CD4-positive, alpha-beta T cell treated with Interleukin-1 beta for 1 hour (primary cell): ENCODE measurements at regions not wholly inside any gene's neighbourhood (a gene's known extent, or its start where the extent isn't known, plus 50 kb on each side); places are given as distances from the start of the nearest gene placed in this dataset.
"Not testable (repeated sequence)": the region's sequence is repeated elsewhere in the genome, so short reads cannot be mapped to it uniquely, and the experiment has no call there.

ENCODE experiments used
- DNase-seq, 2 donors: peaks; one replicate each; pipeline ENCODE4 v3.0.0-alpha.2; 2020 to 2022

DNA sequence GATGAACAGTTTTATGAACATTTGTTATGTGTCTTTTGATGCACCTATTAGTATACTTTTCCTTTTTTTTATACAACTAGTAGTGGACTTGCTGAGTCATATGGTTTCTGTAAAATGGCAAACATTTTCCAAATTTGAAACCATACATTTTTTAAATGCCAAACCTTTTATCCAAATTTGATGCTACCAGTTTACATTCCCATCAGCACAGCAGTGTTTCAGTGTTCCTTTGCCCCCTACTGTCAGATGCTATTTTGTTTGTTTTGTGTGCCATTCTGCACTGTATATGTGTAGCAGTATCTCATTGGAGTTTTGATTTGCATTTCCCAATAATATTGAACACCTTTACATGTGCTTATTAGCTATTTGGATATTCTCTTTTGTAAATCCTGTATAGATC is 219.4 kb downstream of the TANC2 start:
- DNase-seq: no peak

DNA sequence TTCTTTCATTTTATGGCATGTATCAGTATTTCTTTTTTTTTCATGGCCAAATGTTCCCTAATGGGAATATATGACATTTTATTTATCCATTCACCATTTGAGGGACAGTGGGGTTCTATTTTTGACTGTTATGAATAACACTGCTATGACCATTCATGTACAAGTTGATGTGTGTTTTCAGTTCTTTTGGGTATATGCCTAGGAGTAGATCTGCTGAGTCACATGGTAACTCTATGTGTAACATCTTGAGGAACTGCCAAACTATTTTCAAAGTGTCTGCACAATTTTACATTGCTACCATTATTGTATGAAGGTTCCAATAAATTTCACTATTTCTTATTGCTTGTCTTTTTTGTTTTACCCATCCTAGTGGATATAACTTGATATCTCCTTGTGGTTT is 223.0 kb downstream of the TANC2 start:
- DNase-seq: no peak

DNA sequence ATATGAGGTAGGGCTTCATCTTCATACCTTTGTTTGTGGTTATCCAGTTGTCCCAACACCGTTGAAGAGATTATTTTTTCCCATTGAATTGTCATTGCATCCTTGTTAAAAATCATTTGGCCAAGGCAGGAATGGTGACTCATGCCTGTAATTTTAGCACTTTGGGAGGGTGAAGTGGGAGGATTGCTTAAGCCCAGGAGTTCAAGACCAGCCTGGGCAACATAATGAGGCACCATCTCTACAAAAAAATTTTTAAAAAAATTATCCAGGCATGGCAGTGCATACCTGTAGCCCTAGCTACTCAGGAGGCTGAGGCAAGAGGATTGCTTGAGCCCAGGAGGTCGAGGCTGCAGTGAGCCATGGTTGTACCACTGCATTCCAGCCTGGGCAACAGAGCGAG is 223.9 kb downstream of the TANC2 start:
- DNase-seq: no peak

DNA sequence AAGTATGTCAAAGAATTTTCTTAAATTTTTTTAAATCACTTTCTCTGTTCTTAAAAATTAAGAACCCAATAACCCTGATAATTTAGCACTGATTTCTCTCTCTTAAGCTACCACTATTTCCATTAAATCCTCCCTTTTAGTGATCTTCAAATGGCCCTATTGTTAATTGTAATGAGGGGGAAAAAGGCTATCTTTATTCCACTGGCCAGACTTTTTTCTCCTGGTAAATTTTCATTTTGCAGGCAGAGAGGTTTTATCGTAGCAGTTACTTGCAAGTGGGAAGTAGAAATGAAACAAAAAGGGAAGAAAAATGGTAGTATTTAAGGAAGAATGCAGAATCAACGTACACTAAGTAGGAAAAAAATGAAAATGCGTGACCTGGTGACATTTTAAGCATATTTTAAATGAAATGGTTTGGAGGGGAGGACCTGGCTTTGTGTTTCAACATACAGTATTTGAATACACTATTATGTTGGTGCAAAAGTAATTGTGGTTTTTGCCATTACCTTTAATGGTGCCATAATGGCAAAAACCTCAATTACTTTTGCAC is 224.9 kb downstream of the TANC2 start:
- DNase-seq: no peak

DNA sequence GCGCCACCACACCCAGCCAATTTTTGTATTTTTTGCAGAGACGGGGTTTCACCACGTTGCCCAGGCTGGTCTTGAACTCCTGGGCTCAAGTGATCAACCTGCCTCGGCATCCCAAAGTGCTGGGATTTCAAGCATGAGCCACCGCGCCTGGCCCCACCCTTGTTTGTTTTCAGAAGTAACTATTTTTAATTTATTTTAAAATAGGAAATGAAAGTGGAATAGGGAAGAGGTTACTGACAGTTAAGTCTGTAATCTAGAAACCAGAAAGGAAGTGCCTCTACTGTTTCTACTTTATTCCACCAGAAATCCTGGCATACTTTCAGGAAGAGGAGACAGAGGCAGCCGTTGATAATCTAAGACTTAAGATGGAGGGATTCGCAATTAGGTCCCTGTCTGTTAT is 225.6 kb downstream of the TANC2 start:
- peak; percentile 1 to 58 for DNase-seq

DNA sequence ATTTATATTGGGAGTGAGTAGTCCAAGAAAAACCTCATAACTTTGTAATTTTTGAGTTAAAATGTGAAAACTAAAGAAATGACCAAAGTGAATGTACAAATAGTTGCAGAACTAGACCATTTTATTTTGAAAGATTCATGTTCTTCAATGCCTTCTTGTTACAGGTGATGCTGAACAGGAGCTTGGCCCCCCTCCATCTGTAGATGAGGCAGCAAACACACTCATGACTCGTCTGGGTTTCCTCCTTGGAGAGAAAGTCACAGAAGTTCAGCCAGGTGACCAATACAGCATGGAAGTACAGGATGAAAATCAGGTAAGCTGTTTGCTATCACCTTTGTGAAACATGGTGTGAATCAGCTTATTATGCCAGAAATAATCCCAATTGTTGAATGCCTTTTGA is 227.8 kb downstream of the TANC2 start:
- DNase-seq: no peak

DNA sequence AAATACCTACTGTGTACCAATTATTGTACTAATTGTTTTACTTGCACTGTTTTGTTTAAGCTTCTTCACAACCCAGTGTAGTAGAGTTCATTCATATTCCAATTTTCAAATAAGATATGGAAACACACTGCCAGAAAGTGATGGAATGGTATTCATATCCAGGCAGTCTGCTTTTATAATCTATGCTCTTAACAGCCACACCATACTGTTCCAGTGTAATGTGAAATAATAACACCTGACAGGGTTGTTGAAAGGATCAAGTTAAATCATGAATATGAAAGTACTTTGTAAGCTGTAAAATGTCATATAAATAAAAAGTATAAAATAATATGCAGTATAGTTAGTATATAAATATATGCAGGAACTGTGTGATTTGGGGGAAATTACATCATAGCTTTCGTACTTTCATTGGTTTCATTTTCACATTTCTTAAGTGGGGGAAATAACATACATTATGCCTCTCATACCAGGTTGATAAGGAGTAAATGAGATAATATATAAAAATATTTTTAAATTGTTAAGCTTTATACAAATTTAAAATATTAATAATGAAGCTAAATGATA is 230.8 kb downstream of the TANC2 start:
- peak in 1 of 2 donors; percentile 0 for DNase-seq

DNA sequence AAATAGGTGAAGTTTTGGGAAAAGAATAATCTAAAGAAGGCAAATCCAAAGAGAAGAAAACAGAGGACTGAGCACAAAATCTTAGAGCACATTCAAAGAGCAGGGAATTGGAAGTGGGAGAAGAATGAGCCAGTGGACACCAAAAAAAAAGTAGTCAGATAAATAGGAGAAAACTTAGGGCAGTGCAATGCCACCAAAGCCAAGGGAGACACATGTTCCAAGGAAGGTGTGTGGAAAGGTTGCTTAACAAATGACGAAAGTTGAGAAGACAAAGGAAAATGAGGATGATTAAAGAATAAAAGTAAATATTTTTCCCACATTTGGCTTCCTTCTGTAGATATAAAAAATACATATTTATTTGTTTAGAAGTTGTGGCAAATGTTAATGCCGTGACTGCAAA is 237.6 kb downstream of the TANC2 start:
- DNase-seq: no peak

DNA sequence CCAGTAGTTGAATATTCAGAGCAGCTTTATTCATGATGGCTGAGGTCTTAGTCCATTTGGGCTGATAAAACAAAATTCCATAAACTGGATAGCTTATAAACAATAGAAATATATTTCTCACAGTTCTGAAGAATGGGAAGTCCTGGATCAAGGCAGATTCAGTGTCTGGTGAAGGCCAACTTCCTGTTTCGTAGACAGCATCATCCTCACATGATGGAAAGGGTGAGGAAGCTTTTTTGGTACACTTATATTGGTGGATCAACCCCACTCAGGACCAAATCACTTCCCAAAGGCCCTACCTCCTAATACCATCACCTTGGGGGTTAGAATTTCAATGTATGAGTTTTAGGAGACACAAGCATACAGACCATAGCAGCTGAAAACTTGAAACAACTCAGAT is 224.2 kb downstream of the CYB561 start:
- DNase-seq: no peak

DNA sequence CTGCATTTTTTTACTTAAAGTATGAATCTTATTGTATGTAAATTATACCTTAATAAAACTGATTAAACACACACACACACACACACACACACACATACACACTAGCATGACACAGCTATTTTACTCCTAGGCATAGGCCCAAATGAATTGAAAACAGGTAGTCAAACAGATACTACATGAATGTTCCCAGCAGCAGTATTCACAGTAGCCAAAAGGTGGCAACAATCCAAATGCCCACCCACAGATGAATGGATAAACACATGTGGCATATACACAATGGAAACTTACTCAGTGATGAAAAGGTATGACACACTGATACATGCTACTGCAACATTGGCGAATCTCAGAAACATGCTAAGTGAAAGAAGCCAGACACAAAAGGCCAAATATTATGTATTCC is 223.5 kb downstream of the CYB561 start:
- DNase-seq: no peak

DNA sequence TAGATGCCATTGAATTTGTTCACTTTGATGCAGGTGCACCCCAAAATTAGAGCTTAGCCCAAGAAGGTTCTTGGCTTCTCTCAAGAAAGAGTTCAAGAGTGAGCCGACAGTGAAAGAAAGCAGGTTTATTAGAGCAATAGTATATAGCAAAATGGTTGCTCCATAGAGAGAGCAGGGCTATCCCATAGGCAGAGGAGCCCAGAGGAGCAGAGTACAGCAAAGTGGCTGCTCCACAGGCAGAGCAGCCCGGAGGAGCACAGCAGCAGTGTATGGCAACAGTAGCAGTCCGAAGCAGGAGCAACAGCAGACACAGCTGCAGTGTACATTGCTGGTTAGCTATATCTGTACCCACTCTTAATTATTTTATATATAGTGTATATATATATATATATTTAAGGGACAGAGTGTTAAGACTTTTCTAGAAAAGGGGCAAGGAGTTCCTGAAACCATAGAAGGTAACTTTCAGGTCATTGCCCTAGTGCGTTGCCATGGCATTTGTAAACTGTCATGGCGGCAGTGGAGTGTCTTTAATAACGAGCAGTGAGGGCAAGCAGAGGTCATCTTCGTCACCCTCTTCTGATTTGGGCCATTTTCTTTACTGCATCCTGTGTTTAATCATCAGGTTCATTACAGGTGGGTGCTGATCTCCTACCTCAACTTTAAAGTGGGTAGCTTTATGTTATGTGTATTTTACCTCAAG is 222.7 kb downstream of the CYB561 start:
- DNase-seq: no peak

DNA sequence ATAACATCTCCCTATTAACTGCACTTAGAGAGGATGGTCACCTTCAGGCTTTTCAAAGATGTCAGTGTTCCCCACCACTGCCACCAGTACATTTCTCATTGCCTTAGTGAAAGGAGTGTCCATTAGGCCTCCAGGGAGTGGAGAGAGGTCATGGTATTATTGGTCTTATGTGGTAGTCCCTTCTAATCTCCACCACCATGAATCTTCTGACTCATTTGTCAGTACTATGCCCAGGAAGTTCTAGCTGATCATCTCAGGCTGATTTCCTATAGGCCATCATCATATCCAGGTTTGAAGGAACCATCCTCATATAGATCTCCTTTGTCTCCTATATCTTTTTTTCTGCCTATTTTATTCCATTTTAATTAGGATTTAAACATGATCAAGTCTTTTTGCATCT is 221.5 kb downstream of the CYB561 start:
- no peak for DNase-seq

DNA sequence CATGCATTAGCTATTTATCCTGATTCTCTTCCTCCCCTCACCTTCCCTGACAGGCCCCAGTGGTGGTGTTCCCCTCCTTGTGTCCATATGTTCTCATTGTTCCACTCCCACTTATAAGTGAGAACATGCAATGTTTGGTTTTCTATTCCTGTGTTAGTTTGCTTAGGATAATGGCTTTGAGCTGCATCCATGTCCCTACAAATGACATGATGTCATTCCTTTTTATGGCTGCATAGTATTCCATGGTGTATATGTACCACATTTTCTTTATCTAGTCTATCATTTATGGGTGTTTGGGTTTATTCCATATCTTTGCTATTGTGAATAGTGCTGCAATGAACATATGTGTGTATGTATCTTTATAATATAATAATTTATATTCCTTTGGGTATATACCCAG is 219.4 kb downstream of the CYB561 start:
- not testable (repeated sequence) for DNase-seq

DNA sequence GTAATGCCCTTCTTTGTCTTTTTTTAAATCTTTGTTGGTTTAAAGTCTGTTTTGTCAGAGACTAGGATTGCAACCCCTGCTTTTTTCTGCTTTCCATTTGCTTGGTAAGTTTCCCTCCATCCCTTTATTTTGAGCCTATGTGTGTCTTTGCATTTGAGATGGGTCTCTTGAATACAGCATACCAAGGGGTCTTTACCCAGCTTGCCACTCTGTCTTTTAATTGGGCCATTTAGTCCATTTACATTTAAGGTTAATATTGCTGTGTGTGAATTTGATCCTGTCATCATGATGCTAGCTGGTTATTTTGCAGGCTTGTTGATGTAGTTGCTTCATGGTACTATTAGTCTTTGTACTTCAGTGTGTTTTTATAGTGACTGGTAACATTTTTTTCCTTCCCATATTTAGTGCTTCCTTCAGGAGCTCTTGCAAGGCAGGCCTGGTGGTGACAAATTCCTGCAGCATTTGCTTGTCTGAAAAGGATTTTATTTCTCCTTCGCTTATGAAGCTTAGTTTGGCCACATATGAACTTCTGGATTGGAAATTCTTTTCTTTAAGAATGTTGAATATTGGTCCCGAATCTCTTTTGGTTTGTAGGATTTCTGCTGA is 215.0 kb downstream of the CYB561 start:
- DNase-seq: not testable (repeated sequence)

DNA sequence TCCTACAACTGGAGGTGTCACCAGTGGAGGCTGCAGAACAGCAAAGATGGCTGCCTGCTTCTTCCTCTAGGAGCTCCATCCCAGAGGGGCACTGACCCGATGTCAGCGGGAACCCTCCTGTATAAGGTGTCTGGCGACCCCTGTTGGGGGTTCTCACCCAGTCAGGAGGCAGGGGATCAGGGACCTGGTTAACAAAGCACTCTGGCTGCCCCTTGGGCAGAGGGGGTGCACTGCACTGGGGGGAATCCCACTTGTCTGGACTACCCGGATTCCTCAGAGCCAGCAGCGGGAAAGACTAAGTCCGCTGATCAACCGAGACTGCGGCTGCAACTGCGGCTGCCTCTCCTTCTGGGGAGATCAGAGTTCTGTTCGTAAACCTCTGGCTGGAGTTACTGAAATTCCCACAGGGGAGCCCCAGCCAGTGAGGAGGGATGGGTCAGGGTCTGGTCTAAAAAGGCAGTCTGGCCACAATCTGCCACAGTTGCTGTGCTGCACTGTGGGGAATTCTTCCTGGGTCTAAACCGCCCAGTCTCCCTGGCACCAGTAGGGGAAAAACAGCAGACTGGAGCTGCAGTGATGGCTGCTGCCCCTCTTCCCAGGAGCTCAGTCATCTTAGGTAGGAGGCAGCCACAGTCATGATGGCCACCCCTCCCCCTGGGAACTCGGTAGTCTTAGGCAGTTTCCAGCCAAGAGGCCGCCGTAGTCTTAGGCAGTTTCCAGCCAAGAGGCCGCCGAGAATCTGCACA is 213.4 kb downstream of the CYB561 start:
- no peak for DNase-seq

DNA sequence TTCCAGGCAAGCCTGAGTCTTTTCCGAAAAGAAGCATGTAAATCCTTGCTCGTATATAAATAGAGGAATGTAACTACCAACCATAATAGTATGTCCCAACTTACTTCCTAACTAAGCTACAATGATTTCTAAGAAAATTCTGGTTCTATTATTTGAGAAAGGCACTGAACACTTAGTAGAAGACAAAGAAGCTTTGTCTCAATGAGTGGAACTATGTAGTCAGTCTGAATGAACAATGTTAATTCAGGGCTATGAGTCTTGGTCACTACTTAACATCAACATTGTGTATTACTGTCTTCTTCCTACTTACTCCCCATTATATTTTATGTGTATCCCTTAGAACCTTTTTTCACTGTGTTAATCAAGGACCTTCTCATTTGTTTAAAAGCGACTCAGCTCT is 206.0 kb downstream of the CYB561 start:
- DNase-seq: no peak

DNA sequence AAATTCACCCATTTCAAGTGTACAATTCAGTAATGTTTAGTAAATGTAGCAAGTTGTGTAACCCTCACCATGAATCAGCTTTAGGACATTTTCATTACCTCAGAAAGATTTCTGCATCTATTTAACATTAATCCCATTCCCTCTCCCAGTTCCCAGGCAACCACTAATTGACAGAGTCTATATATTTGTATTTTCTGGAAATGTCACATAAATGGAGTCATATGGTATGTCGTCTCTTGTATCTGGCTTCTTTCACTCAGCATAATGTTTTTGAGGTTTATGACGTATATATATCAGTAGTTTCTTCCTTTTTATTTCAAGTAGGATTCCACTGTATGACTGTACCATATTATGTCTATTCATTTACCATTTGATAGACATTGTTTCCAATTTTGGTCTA is 199.8 kb downstream of the CYB561 start:
- DNase-seq: no peak

DNA sequence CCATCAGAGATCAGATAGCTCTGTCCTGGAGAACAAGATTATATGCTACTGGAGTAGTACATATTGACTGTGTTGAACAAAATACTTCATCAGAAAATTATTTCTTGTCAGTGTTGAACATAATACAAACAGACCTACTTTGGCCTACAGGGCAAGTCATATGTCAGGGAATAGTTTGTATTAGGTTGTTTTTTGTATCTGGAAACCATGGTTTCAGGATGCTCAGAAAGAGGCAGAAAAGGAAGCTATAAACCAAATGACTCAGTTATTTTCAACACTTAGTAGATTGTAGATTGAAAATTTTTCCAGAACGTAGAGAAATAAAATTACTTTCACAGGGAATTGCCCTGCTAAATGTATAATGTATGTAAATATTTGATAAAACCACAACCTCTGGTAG is 198.4 kb downstream of the CYB561 start:
- DNase-seq: no peak

DNA sequence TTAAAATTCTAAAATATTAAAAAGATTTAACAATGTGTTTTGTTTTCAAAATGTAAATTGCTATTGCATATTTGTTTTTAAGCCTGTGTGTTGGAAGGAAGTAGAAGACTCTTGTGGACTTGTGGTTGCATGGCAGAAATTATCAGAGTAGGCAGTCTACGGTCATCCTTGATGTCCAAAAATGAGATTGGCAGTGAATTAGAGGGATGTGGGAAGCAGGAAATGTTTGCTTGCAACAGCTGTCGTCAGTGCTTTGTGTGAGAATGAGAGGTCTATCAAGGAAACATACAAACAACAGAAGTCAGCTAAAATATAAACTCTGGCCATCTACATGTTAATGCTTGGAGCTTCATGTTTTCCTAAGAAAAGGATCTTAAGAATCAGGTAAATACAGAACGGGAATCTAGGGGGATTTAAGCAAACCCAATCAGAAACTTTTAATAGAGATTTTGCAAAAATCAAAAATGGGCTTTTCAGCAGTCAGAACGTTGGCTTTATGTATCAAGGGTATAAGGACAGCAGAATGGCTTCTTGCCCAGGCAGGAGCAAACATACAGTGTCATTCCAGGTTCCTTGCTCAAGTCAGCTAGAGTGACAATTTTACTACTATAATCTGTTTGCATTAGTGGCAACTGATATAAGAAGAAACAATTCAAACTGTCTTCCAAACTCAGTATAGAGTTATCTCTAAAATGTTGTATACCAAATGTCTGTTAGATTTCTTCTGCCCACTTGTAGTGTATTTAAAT is 196.7 kb downstream of the CYB561 start:
- DNase-seq: no peak

DNA sequence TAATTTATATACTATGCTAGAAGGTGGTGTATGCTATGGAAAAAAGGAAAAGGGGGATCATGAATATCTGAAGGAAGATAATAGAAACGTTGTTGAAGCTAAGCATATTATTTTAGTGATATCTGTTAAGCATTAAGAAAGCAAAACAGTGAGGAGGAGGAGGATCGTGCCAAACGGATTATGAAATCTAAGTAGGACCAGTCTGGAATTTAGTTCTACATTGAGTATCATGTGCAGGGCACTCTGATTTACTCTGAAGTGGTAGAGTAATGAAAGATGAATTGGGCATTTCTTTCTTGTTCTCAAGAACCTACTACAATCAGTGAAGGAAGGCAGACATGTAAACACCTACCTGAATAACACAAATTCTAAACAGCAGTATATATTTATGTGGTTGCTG is 195.3 kb downstream of the CYB561 start:
- no peak for DNase-seq

DNA sequence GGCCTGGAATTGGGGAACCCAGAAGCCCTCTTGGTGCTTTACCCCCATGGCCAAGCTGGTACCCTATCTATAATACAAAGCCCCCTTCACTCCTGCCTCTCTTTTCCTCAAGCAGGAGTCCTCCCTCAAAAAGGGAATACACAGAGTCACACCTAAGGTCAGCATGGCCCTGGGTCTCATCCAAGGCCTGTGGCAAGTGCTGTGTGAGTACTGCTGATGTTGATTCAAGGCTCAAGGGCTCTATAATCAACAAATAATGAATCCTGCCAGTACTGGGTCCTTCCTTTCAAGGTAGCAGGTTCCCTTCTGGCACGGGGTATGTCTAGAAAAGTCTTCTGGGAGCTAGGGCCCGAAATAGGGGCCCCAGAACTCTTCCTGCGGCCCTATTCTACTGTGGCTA is 187.3 kb downstream of the CYB561 start:
- DNase-seq: no peak

DNA sequence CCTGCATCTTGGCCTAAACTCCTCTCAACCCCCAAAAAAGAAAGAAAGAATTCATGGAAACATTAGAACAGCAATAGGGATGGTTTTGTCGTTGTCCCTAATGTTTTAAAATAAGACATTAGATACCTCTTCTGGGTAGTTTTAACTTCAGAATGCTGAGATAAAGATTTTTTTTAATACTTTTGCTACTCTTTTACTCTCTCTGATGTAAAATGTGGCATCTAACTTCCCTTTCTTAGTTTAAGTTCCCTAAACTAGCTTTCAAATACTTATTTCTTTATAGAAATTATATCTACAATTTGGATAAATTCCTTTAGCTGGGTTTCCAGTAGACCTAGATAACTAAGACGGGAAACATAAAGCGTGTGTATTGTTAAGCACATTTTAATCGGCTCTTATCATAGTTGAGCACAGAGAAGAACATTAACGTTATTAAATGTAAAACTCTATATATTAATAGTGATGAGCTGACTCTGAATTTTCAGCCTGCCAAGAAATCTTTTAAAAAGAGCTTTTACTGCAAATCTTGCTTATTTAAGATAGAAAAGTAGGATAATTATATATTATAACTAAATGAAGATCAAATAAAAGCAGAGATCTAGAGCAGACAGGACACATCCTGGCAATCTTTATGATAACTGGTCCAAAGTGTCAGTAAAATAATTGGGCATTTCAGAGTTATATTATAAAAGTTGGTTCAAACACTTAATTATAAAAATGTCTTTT is 183.2 kb downstream of the CYB561 start:
- DNase-seq: no peak
